ENCODE measurements at regions not wholly inside any gene's neighbourhood (a gene's known extent, or its start where the extent isn't known, plus 50 kb on each side); places are given as distances from the start of the nearest gene placed in this dataset.

- no peak for DNase-seq (ENCODE audit: low read depth in 4 of 4, low spot score in 2 of 4)
These were observed 50.1 kb upstream of the IGFBP5 start for GRCh38 chr2:216745453-216745852.

Data from left renal cortex interstitium (tissue), 4 donors.